ENCODE measurements at regions not wholly inside any gene's neighbourhood (a gene's known extent, or its start where the extent isn't known, plus 50 kb on each side); places are given as distances from the start of the nearest gene placed in this dataset.
"Not testable (repeated sequence)": the region's sequence is repeated elsewhere in the genome, so short reads cannot be mapped to it uniquely, and the experiment has no call there.

- Histone ChIP-seq H3F3A (ENCODE audit: insufficient read depth, low read length) (no peaks in the 10 kb centered on the region), H3K27me3 (replicated peaks; ENCODE audit: insufficient read depth, low read length) (no peaks in the 10 kb centered on the region), H4K20me1 (ENCODE audit: insufficient read depth, low read length) (no peaks in the 10 kb centered on the region), H3K9me3 (replicated peaks; ENCODE audit: insufficient read depth, low read length) (no peaks in the 10 kb centered on the region), H3K27ac (ENCODE audit: low read length) (no peak overlapping the region), H3K79me2 (ENCODE audit: low read length) (no peaks in the 10 kb centered on the region), H3K4me3 (ENCODE audit: low read length) (no peak overlapping the region), H3K9me2 (replicated peaks; ENCODE audit: insufficient read depth, low read length) (no peaks in the 10 kb centered on the region), H2AFZ (ENCODE audit: low read length) (no peak overlapping the region), H3K9ac (ENCODE audit: low read length) (no peak overlapping the region), H3K4me1 (ENCODE audit: low read length) (no peaks in the 10 kb centered on the region), H3K36me3 (replicated peaks; ENCODE audit: insufficient read depth, low read length) (no peaks in the 10 kb centered on the region), H3K4me2 (ENCODE audit: low read depth, low read length) (no peak overlapping the region)
- TF ChIP-seq EZH2phosphoT487 (IDR thresholded peaks at IDR 0.05; ENCODE audit: low read length), result no peak
- no peak for DNase-seq
These were observed 441.2 kb downstream of the BTG1 start for GRCh38 chr12:91704446-91704845.

GRCh38 chr12:91703491-91704283 lies 442.0 kb downstream of the BTG1 start:
- Histone ChIP-seq H3K9me3 (replicated peaks; ENCODE audit: insufficient read depth, low read length) (no peaks in the 10 kb centered on the region), H3K4me3 (ENCODE audit: low read length) (no peak overlapping the region), H3K27ac (ENCODE audit: low read length) (no peak overlapping the region), H3K9ac (ENCODE audit: low read length) (no peak overlapping the region), H3K9me2 (replicated peaks; ENCODE audit: insufficient read depth, low read length) (no peaks in the 10 kb centered on the region), H3F3A (ENCODE audit: insufficient read depth, low read length) (no peaks in the 10 kb centered on the region), H3K36me3 (replicated peaks; ENCODE audit: insufficient read depth, low read length) (no peaks in the 10 kb centered on the region), H4K20me1 (ENCODE audit: insufficient read depth, low read length) (no peaks in the 10 kb centered on the region), H3K4me2 (ENCODE audit: low read depth, low read length) (no peak overlapping the region), H3K4me1 (ENCODE audit: low read length) (no peaks in the 10 kb centered on the region), H3K27me3 (replicated peaks; ENCODE audit: insufficient read depth, low read length) (no peaks in the 10 kb centered on the region), H2AFZ (ENCODE audit: low read length) (no peak overlapping the region), H3K79me2 (ENCODE audit: low read length) (no peaks in the 10 kb centered on the region)
- DNase-seq, result no peak
- TF ChIP-seq CTCF (IDR thresholded peaks at IDR 0.05; ENCODE audit: low read length) (no peak), EZH2phosphoT487 (IDR thresholded peaks at IDR 0.05; ENCODE audit: low read length) (no peak), EZH2 (optimal IDR thresholded peaks at IDR 0.05; ENCODE audit: low read depth, low read length) (no peak)

GRCh38 chr12:91702843-91703425 lies 442.7 kb downstream of the BTG1 start:
- no peak for DNase-seq
- Histone ChIP-seq H3K27me3 (replicated peaks; ENCODE audit: insufficient read depth, low read length) (no peaks in the 10 kb centered on the region), H3K27ac (ENCODE audit: low read length) (no peak overlapping the region), H3K4me2 (ENCODE audit: low read depth, low read length) (no peak overlapping the region), H3K4me1 (ENCODE audit: low read length) (no peaks in the 10 kb centered on the region), H3K36me3 (replicated peaks; ENCODE audit: insufficient read depth, low read length) (no peaks in the 10 kb centered on the region), H3K9me3 (replicated peaks; ENCODE audit: insufficient read depth, low read length) (no peaks in the 10 kb centered on the region), H3K9me2 (replicated peaks; ENCODE audit: insufficient read depth, low read length) (no peaks in the 10 kb centered on the region), H2AFZ (ENCODE audit: low read length) (no peak overlapping the region), H4K20me1 (ENCODE audit: insufficient read depth, low read length) (no peaks in the 10 kb centered on the region), H3K79me2 (ENCODE audit: low read length) (no peaks in the 10 kb centered on the region), H3K4me3 (ENCODE audit: low read length) (no peak overlapping the region), H3K9ac (ENCODE audit: low read length) (no peak overlapping the region), H3F3A (ENCODE audit: insufficient read depth, low read length) (no peaks in the 10 kb centered on the region)
- no peak for TF ChIP-seq EZH2phosphoT487 (IDR thresholded peaks at IDR 0.05; ENCODE audit: low read length)
- TF ChIP-seq CTCF (IDR thresholded peaks at IDR 0.05; ENCODE audit: low read length), result no peak
- no peak for TF ChIP-seq EZH2 (optimal IDR thresholded peaks at IDR 0.05; ENCODE audit: low read depth, low read length)

- Histone ChIP-seq H3K4me2 (ENCODE audit: low read depth, low read length) (no peak overlapping the region), H3K36me3 (replicated peaks; ENCODE audit: insufficient read depth, low read length) (no peaks in the 10 kb centered on the region), H3K27ac (ENCODE audit: low read length) (no peak overlapping the region), H3K9me3 (replicated peaks; ENCODE audit: insufficient read depth, low read length) (no peaks in the 10 kb centered on the region), H3K79me2 (ENCODE audit: low read length) (no peaks in the 10 kb centered on the region), H3F3A (ENCODE audit: insufficient read depth, low read length) (no peaks in the 10 kb centered on the region), H3K9me2 (replicated peaks; ENCODE audit: insufficient read depth, low read length) (no peaks in the 10 kb centered on the region), H3K4me1 (ENCODE audit: low read length) (no peaks in the 10 kb centered on the region), H3K9ac (ENCODE audit: low read length) (no peak overlapping the region), H4K20me1 (ENCODE audit: insufficient read depth, low read length) (no peaks in the 10 kb centered on the region), H3K4me3 (ENCODE audit: low read length) (no peak overlapping the region), H2AFZ (ENCODE audit: low read length) (no peak overlapping the region), H3K27me3 (replicated peaks; ENCODE audit: insufficient read depth, low read length) (no peaks in the 10 kb centered on the region)
- no peak for TF ChIP-seq EZH2 (optimal IDR thresholded peaks at IDR 0.05; ENCODE audit: low read depth, low read length)
- TF ChIP-seq CTCF (IDR thresholded peaks at IDR 0.05; ENCODE audit: low read length), result no peak; the same call in 1 of the 2 replicates
- no peak for TF ChIP-seq EZH2phosphoT487 (IDR thresholded peaks at IDR 0.05; ENCODE audit: low read length)
- no peak for DNase-seq
These were observed 449.7 kb downstream of the BTG1 start for GRCh38 chr12:91695964-91696363.

- not testable (repeated sequence) for H3F3A ChIP-seq (ENCODE audit: insufficient read depth, low read length); H2AFZ ChIP-seq (ENCODE audit: low read length); H3K4me3 ChIP-seq (ENCODE audit: low read length); H3K27ac ChIP-seq (ENCODE audit: low read length); H3K9ac ChIP-seq (ENCODE audit: low read length); H3K9me3 ChIP-seq (replicated peaks; ENCODE audit: insufficient read depth, low read length); H3K4me1 ChIP-seq (ENCODE audit: low read length); DNase-seq; H3K27me3 ChIP-seq (replicated peaks; ENCODE audit: insufficient read depth, low read length); H3K4me2 ChIP-seq (ENCODE audit: low read depth, low read length); H4K20me1 ChIP-seq (ENCODE audit: insufficient read depth, low read length); H3K9me2 ChIP-seq (replicated peaks; ENCODE audit: insufficient read depth, low read length); H3K79me2 ChIP-seq (ENCODE audit: low read length); H3K36me3 ChIP-seq (replicated peaks; ENCODE audit: insufficient read depth, low read length)
These were observed 450.2 kb downstream of the BTG1 start for GRCh38 chr12:91695406-91695805.
